Mesothelial cell of epicardium (in vitro differentiated cells): ENCODE measurements at regions not wholly inside any gene's neighbourhood (a gene's known extent, or its start where the extent isn't known, plus 50 kb on each side); places are given as distances from the start of the nearest gene placed in this dataset.

Experiments
- DNase-seq, 2 experiments: peaks; one replicate each; pipeline ENCODE4 v3.0.0; 2021; ENCODE audit warnings: low spot score in 2 of 2; ENCODE audit not compliant: unreplicated experiment in 2 of 2
- H3K27ac Mint-ChIP-seq: 2 replicates; pipeline ENCODE4 v1.8.0; 2021; ENCODE audit warnings: mixed read lengths
- H3K27me3 Mint-ChIP-seq: 2 replicates; pipeline ENCODE4 v1.8.0; 2021; ENCODE audit warnings: low read depth, mixed read lengths
- H3K36me3 Mint-ChIP-seq: 2 replicates; pipeline ENCODE4 v1.8.0; 2021; ENCODE audit warnings: mixed read lengths
- H3K4me1 Mint-ChIP-seq: 2 replicates; pipeline ENCODE4 v1.8.0; 2021; ENCODE audit warnings: mixed read lengths
- H3K4me3 Mint-ChIP-seq: 2 replicates; pipeline ENCODE4 v1.8.0; 2021; ENCODE audit warnings: mild to moderate bottlenecking, moderate library complexity, mixed read lengths
- H3K9me3 Mint-ChIP-seq: 2 replicates; pipeline ENCODE4 v1.8.0; 2021; ENCODE audit warnings: mixed read lengths
- TF ChIP-seq, protein P1 (sequence below): fragments of 200-600 bp; sonication (generic); IDR thresholded peaks from one replicate; pipeline ENCODE4 v1.5.0; 2021; ENCODE audit warnings: antibody characterized with exemption; ENCODE audit not compliant: unreplicated experiment

DNA sequence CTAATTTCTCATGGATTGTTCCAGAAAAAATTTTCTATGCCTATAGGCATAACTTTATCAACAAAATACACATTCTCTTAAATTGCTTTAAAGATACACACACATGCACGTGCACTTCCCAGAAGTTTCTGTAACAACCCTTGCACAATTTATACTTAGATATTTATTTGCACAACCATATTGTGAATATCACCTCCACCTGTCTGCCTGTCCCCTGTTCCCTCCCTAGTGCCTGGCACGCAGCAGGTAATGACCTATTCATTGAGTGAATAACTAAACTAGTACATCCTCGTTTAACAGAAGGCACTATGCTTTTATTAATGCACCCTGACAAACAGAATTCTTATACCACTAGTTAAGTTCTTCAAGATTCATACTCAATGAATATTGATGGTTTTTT, 198.9 kb downstream of the BCAS1 start:
- H3K36me3 Mint-ChIP-seq, result no peaks in the 10 kb centered on the region
- no peak overlapping the region for H3K4me3 Mint-ChIP-seq
- H3K27me3 Mint-ChIP-seq, result no peaks in the 10 kb centered on the region
- TF ChIP-seq, protein P1, sequence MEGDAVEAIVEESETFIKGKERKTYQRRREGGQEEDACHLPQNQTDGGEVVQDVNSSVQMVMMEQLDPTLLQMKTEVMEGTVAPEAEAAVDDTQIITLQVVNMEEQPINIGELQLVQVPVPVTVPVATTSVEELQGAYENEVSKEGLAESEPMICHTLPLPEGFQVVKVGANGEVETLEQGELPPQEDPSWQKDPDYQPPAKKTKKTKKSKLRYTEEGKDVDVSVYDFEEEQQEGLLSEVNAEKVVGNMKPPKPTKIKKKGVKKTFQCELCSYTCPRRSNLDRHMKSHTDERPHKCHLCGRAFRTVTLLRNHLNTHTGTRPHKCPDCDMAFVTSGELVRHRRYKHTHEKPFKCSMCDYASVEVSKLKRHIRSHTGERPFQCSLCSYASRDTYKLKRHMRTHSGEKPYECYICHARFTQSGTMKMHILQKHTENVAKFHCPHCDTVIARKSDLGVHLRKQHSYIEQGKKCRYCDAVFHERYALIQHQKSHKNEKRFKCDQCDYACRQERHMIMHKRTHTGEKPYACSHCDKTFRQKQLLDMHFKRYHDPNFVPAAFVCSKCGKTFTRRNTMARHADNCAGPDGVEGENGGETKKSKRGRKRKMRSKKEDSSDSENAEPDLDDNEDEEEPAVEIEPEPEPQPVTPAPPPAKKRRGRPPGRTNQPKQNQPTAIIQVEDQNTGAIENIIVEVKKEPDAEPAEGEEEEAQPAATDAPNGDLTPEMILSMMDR, result no peak
- no peak for DNase-seq
- peaks cover 45% of the 10 kb centered on the region for H3K4me1 Mint-ChIP-seq
- H3K27ac Mint-ChIP-seq, result peak overlapping the region; percentile 65
- H3K9me3 Mint-ChIP-seq, result no peaks in the 10 kb centered on the region

DNA sequence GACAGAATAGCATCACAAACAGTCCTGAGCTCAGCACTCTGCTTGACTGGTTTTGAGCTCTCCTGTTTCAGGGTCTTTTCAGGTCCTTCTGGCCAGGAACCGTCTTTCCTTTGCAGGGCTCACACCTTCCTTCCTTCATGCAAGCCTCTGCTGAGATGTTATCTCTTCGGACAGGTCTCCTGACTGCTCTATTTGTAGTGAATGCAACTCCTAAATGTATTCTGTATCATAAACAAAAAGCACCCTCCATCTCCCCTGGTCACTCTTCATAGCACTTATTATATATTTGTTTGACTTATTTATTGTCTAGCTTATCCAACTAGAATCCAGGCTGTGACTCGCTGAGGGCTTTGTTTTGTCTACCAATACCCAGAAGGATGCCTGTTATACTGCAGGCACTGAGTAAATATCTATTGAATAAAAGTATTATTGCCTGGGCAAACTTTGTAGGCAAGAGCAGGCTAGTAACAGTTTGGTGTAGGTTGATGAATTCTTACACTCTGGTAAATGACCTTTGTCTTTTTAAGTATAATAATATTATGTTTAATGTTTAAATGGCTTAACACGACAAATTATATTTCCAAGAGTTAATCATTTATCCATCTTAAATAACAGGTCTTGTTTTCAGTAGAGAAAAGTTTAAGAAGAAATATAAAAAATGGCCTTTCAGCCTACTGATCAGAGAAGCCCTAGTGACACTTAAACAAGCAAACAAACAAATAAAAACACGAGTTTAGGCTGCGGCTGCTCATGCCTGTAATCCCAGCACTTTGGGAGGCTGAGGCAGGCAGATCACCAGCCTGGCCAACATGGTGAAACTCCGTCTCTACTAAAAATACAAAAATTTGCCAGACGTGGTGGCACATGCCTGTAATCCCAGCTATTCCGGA, 199.7 kb downstream of the BCAS1 start:
- H3K27me3 Mint-ChIP-seq, result no peaks in the 10 kb centered on the region
- TF ChIP-seq, protein P1, result no peak
- peaks cover 54% of the 10 kb centered on the region for H3K4me1 Mint-ChIP-seq
- no peak for DNase-seq
- H3K36me3 Mint-ChIP-seq, result no peaks in the 10 kb centered on the region
- H3K27ac Mint-ChIP-seq, result peak overlapping the region; percentile 57
- H3K9me3 Mint-ChIP-seq, result no peaks in the 10 kb centered on the region
- no peak overlapping the region for H3K4me3 Mint-ChIP-seq

DNA sequence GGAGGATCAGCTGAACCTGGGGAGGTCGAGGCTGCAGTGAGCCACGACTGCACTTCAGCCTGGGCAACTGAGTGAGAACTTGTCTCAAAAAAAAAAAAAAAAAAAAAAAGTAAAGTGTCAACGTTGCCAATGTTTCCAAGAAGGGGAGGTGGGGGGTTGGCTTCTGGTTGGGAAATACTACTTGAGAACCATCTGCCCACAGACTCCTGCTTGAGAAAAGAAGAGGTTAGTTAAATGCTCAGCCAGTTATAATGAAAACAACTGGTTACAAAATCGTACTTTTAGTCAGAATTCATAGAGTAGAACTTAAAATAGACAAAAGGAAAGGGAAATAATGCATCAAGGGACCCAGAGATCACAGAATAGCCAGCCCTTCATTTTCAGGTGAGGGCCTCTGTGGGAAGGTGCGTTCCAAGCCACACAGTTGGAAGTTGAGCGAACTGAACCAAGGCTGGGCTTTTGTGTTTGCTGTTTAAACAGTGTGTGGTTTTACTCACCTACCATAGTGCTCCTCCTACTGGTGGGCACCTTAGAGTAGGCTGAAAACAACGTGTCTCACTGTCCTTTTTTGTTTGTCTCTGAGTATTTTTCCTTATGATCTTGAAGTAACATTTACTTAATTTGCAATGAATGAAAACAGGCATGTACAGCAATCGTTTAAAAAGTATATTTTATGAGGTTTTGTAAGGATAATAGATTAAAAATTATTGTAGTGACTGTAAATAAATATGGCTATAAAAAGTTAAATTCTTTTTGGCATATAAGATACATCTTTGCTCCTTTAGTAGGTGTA, 200.7 kb downstream of the BCAS1 start:
- TF ChIP-seq, protein P1, result peak; percentile 48
- Mint-ChIP-seq H3K4me1 (peaks cover 64% of the 10 kb centered on the region), H3K9me3 (no peaks in the 10 kb centered on the region), H3K27ac (peak overlapping the region; percentile 74), H3K36me3 (no peaks in the 10 kb centered on the region), H3K27me3 (no peaks in the 10 kb centered on the region), H3K4me3 (no peak overlapping the region)
- DNase-seq, result peak in 1 of 2 experiments; percentile 50

DNA sequence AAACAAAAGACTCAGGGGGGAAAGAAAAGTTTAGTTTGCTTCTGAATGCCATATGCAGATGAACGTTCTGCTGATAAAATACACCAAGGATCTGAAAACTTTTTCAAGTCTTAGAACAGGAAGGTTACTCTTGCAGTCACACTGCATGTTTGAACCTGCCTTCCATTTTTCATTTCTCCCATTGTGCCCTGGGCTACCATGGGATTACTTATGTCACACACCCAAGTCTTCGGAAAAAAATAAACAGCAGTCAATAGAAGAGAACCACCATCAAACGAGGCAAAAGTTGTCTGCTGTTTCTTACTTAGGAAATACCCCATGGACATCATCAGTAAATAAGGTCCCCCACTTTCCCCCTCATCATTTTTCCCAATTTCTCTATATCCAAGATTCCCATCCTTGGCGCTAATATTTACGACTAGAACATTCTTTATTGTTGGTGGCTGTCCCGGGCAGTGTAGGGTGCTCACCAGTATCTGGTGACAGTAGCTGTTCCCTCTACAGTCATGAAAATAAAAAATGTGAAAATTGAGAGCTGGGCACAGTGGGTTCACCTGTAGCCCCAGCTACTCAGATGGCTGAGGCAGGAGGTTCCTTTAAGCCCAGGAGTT, 202.5 kb downstream of the BCAS1 start:
- Mint-ChIP-seq H3K4me1 (peaks cover 76% of the 10 kb centered on the region), H3K27me3 (no peaks in the 10 kb centered on the region), H3K4me3 (no peak overlapping the region), H3K9me3 (no peaks in the 10 kb centered on the region), H3K36me3 (no peaks in the 10 kb centered on the region), H3K27ac (peak overlapping the region; percentile 99)
- no peak for DNase-seq
- TF ChIP-seq, protein P1, result no peak

DNA sequence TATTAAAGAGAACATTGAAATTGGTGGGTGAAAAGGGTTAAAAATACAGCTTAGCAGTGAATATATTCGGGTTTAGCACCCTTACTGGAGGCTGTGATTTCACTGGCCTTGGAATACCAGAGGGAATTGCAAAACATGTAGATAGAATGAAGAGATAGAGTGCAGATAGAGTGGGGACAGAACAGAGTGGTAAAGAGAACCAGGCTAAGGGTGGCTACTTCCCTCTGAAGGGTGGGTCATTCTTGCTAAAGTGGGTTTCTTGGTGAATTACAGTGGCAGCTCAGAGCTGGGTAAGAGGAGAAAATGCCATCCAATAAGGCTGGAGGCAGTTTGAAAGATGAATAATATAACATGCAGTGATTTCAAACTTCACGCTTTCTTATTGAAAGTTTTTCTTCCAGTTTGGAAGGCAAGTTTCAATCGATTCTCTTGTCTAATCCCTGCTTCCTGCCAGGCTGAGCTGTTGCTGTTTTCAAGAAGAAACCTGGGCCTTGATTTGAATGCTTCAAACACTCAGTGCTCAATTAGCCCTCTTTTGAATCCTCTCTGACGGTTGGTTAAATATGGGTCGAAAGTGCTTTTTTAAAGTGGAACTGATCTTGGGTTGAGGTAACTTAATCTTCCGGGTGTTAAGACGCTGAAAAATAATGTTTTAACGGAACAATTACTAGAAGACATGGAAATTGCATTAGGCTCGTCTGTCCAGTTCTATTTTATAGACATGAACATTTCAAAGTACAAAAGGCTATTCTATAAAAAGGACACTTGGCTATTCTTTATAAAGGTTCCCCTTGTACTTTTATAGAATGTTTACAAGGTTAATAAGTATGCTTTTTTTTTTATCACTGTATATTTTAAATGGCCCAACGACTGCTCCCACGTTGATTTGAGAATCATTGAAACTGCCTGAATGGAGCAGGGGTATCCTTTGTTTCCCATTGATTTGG, 203.3 kb downstream of the BCAS1 start:
- H3K36me3 Mint-ChIP-seq, result no peaks in the 10 kb centered on the region
- no peaks in the 10 kb centered on the region for H3K27me3 Mint-ChIP-seq
- peaks cover 71% of the 10 kb centered on the region for H3K4me1 Mint-ChIP-seq
- H3K9me3 Mint-ChIP-seq, result no peaks in the 10 kb centered on the region
- DNase-seq, result no peak
- H3K4me3 Mint-ChIP-seq, result peak overlapping the region; percentile 44
- TF ChIP-seq, protein P1, result no peak
- H3K27ac Mint-ChIP-seq, result peak overlapping the region; percentile 99
